ENCODE measurements at regions not wholly inside any gene's neighbourhood (a gene's known extent, or its start where the extent isn't known, plus 50 kb on each side); places are given as distances from the start of the nearest gene placed in this dataset.

DNA sequence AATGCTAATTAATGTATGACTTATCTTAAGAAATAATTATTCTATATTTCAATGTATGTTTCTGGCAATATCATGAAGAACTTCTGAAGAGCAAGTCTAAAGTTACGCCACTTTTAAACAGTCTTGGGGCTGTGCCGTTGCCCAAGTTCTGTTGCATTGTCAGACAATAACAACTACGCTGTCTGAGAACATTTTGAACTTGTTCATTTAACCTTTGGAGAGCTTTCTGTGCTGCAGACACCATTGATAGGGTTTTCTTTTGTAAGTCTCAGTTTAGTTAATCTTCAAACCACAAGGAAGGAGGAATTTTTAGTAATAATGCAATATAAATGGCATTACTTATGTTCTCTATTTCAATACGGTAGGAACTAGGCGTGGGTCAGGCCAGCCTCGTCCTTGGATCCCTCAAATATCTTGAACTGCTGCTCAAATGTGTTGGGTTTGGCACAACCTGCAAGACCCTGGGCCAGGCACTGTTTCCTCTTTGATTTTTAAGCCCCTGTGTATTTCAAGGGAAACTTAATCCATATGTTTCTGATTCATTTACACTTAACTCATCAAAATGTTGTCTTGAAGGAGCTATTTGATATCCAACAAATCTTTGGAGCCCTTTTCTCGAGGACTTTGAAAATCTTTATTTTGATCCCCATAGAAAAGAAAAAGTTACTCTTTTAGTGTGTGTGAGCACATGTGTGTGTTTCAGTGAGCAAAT, 215.5 kb downstream of the INHBA start:
- Histone ChIP-seq H3K9me3 (no peaks in the 10 kb centered on the region), H3K4me3 (no peak overlapping the region), H3K36me3 (ENCODE audit: low read depth, missing control alignments) (no peaks in the 10 kb centered on the region), H3K4me1 (no peaks in the 10 kb centered on the region), H3K27me3 (no peaks in the 10 kb centered on the region), H3K27ac (peak overlapping the region in 1 of 2 donors; percentile 8)
- intact Hi-C loops (cut with DNase I; ENCODE audit: low total_unique reads): no loop called here
- DNase-seq: peak; percentile 19
- 57 to 63% methylated on average over 7 of the region's 7 CpGs for WGBS, 2 donors
- TF ChIP-seq POLR2A (IDR thresholded peaks at IDR 0.05): no peak
- TF ChIP-seq, protein P1, sequence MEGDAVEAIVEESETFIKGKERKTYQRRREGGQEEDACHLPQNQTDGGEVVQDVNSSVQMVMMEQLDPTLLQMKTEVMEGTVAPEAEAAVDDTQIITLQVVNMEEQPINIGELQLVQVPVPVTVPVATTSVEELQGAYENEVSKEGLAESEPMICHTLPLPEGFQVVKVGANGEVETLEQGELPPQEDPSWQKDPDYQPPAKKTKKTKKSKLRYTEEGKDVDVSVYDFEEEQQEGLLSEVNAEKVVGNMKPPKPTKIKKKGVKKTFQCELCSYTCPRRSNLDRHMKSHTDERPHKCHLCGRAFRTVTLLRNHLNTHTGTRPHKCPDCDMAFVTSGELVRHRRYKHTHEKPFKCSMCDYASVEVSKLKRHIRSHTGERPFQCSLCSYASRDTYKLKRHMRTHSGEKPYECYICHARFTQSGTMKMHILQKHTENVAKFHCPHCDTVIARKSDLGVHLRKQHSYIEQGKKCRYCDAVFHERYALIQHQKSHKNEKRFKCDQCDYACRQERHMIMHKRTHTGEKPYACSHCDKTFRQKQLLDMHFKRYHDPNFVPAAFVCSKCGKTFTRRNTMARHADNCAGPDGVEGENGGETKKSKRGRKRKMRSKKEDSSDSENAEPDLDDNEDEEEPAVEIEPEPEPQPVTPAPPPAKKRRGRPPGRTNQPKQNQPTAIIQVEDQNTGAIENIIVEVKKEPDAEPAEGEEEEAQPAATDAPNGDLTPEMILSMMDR (IDR thresholded peaks at IDR 0.05): no peak

DNA sequence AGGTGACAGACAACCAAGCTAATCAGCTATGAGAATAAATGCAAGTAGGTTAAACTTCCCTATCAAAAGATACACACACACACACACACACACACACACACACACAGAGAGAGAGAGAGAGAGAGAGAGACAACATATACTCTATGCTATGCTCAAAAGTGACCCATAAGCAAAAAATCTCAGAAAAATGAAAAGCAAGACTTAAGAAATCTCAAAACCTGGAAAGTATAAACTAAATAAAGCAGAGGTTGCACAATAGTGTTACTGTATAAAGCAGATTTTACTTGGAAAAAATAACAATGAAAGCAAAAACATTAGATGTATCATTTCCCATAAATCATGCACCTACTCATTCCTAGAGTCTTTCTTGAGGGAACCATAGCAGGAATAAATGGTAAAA, 221.5 kb downstream of the INHBA start:
- intact Hi-C loops (cut with DNase I; ENCODE audit: low total_unique reads): no loop called here
- Histone ChIP-seq H3K27ac (no peak overlapping the region), H3K4me1 (no peaks in the 10 kb centered on the region), H3K9me3 (no peaks in the 10 kb centered on the region), H3K27me3 (no peaks in the 10 kb centered on the region), H3K4me3 (no peak overlapping the region), H3K36me3 (ENCODE audit: low read depth, missing control alignments) (no peaks in the 10 kb centered on the region)
- no peak for DNase-seq
- TF ChIP-seq POLR2A (IDR thresholded peaks at IDR 0.05): no peak
- TF ChIP-seq, protein P1 (IDR thresholded peaks at IDR 0.05): no peak

DNA sequence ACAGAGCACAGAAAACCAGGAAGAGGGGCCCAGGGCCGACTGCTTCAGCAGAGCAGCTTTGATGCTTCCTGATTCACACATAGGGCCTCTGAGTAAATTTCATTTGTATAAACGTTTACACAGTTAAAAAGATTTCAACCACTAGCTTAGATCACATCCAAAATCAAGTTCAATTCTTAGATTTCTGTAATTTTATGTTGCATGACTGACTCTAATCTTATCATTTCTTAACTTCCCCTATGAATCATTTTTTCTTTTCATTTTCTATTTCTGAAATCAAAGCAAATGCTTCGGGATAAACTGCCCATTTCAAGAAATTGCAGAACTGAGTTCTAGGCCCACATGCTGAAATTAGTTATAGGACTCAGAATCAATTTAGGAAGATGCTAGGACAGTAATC, 224.7 kb downstream of the INHBA start:
- 49 to 64% methylated on average over 3 of the region's 3 CpGs for WGBS, 2 donors
- Histone ChIP-seq H3K4me3 (no peak overlapping the region), H3K36me3 (ENCODE audit: low read depth, missing control alignments) (no peaks in the 10 kb centered on the region), H3K27ac (no peak overlapping the region), H3K27me3 (no peaks in the 10 kb centered on the region), H3K9me3 (no peaks in the 10 kb centered on the region), H3K4me1 (no peaks in the 10 kb centered on the region)
- intact Hi-C loops (cut with DNase I; ENCODE audit: low total_unique reads): no loop called here
- no peak for DNase-seq
- no peak for TF ChIP-seq POLR2A (IDR thresholded peaks at IDR 0.05)
- TF ChIP-seq, protein P1 (IDR thresholded peaks at IDR 0.05): no peak

DNA sequence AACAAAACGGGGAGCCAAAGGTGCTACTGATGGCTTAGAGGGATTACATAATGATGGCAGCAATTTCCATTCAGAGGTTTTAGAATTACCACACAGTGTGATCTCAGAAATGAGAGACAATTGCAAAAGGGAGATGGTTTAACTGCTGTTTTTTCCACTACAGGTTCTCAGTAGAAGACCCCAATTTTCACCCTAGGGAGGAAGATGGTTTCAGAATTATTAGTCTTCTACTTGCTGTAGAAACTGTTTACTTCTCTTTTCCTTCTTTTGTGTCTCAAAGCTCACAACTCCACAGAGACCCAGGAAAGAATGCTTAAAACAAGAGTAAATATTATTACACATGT, 226.5 kb downstream of the INHBA start:
- H3K27me3 ChIP-seq: no peaks in the 10 kb centered on the region
- H3K36me3 ChIP-seq (ENCODE audit: low read depth, missing control alignments): no peaks in the 10 kb centered on the region
- DNase-seq: no peak
- H3K4me1 ChIP-seq: no peaks in the 10 kb centered on the region
- no peak overlapping the region for H3K27ac ChIP-seq
- TF ChIP-seq, protein P1 (IDR thresholded peaks at IDR 0.05): no peak
- no peak for TF ChIP-seq POLR2A (IDR thresholded peaks at IDR 0.05)
- no peak overlapping the region for H3K4me3 ChIP-seq
- intact Hi-C loops (cut with DNase I; ENCODE audit: low total_unique reads): no loop called here
- H3K9me3 ChIP-seq: no peaks in the 10 kb centered on the region
- 58 to 77% methylated on average over 1 of the region's 1 CpG for WGBS, 2 donors

DNA sequence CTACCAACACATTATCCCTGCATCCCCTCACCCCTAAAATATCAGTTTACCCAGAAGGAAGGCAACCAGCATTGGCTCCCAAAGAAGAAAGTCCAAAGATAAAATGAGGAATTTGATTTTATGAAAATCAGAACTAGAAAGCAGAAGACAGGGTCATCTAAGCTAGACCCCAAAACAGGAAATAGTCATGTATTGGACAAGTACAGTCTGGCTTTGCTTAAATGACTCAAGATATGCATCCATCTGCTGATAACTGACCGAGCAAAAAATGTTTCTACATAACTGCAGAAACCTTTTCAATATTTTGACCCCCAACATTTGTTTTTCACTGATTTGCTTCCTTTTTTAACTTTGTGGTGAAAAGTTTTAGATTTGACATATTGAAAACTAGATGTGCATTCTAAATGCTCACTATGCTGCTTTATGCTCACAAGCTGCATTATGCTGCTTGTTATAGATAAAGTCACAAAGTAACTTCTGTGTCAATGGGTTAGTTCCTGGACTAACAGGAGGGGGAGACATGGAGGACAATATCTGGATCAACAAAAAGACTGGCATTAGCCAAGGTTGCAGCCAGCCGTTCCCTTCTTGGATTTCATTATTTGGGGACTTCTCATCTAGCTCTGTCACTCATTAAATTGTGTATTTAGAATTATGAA, 227.0 kb downstream of the INHBA start:
- H3K36me3 ChIP-seq (ENCODE audit: low read depth, missing control alignments): no peaks in the 10 kb centered on the region
- H3K4me1 ChIP-seq: no peaks in the 10 kb centered on the region
- 36 to 63% methylated on average over 2 of the region's 2 CpGs for WGBS, 2 donors
- no peak overlapping the region for H3K4me3 ChIP-seq
- H3K27ac ChIP-seq: no peak overlapping the region
- intact Hi-C loops (cut with DNase I; ENCODE audit: low total_unique reads): no loop called here
- H3K9me3 ChIP-seq: no peaks in the 10 kb centered on the region
- TF ChIP-seq POLR2A (IDR thresholded peaks at IDR 0.05): no peak
- TF ChIP-seq, protein P1 (IDR thresholded peaks at IDR 0.05): no peak
- H3K27me3 ChIP-seq: no peaks in the 10 kb centered on the region
- DNase-seq: no peak
